CD4-positive, alpha-beta T cell treated with Interleukin-6 at 100 ng/mL for 8 hours (primary cell): ENCODE measurements at regions not wholly inside any gene's neighbourhood (a gene's known extent, or its start where the extent isn't known, plus 50 kb on each side); places are given as distances from the start of the nearest gene placed in this dataset.
"Not testable (repeated sequence)": the region's sequence is repeated elsewhere in the genome, so short reads cannot be mapped to it uniquely, and the experiment has no call there.

Source experiments
- DNase-seq: peaks from one replicate; pipeline ENCODE4 v3.0.0-alpha.2; 2020; ENCODE audit warnings: mixed read lengths, low spot score

GRCh38 chr10:8693635-8694034, 639.1 kb downstream of the GATA3 start:
- not testable (repeated sequence) for DNase-seq

GRCh38 chr10:8696746-8697145, 642.3 kb downstream of the GATA3 start:
- no peak for DNase-seq

GRCh38 chr10:8700689-8701088, 646.2 kb downstream of the GATA3 start:
- no peak for DNase-seq

- no peak for DNase-seq
Measured at GRCh38 chr10:8702181-8702580, 647.7 kb downstream of the GATA3 start.

- DNase-seq, result no peak
Measured at GRCh38 chr10:8705415-8705814, 650.9 kb downstream of the GATA3 start.

GRCh38 chr10:8712656-8713055, 658.2 kb downstream of the GATA3 start:
- no peak for DNase-seq

GRCh38 chr10:8719971-8720370, 665.5 kb downstream of the GATA3 start:
- no peak for DNase-seq

GRCh38 chr10:8721650-8722049, 667.2 kb downstream of the GATA3 start:
- no peak for DNase-seq

- no peak for DNase-seq
Measured at GRCh38 chr10:8722835-8723234, 668.3 kb downstream of the GATA3 start.

- no peak for DNase-seq
Measured at GRCh38 chr10:8725343-8725742, 670.9 kb downstream of the GATA3 start.

- no peak for DNase-seq
Measured at GRCh38 chr10:8726084-8726778, 671.7 kb downstream of the GATA3 start.

- no peak for DNase-seq
Measured at GRCh38 chr10:8726779-8727084, 672.2 kb downstream of the GATA3 start.

- no peak for DNase-seq
Measured at GRCh38 chr10:8731121-8732095, 676.9 kb downstream of the GATA3 start.

- DNase-seq, result no peak
Measured at GRCh38 chr10:8738987-8739386, 684.5 kb downstream of the GATA3 start.

- DNase-seq, result no peak
Measured at GRCh38 chr10:8752146-8752843, 697.8 kb downstream of the GATA3 start.

- no peak for DNase-seq
Measured at GRCh38 chr10:8758029-8758428, 703.5 kb downstream of the GATA3 start.

GRCh38 chr10:8766899-8767298, 712.4 kb downstream of the GATA3 start:
- DNase-seq, result no peak

GRCh38 chr10:8767591-8767990, 713.1 kb downstream of the GATA3 start:
- DNase-seq, result no peak

GRCh38 chr10:8768341-8768740, 713.9 kb downstream of the GATA3 start:
- DNase-seq, result no peak

- DNase-seq, result no peak
Measured at GRCh38 chr10:8768852-8769251, 714.4 kb downstream of the GATA3 start.

- DNase-seq, result peak; percentile 1
Measured at GRCh38 chr10:8776926-8777622, 722.6 kb downstream of the GATA3 start.

GRCh38 chr10:8778713-8779112, 724.2 kb downstream of the GATA3 start:
- no peak for DNase-seq
